Activated T-cell treated with anti-CD3 and anti-CD28 coated beads for 48 hours (primary cell): ENCODE measurements at regions not wholly inside any gene's neighbourhood (a gene's known extent, or its start where the extent isn't known, plus 50 kb on each side); places are given as distances from the start of the nearest gene placed in this dataset.

Source experiments
- DNase-seq: peaks from one replicate; pipeline ENCODE4 v3.0.0-alpha.2; 2020; ENCODE audit warnings: low read depth

DNA sequence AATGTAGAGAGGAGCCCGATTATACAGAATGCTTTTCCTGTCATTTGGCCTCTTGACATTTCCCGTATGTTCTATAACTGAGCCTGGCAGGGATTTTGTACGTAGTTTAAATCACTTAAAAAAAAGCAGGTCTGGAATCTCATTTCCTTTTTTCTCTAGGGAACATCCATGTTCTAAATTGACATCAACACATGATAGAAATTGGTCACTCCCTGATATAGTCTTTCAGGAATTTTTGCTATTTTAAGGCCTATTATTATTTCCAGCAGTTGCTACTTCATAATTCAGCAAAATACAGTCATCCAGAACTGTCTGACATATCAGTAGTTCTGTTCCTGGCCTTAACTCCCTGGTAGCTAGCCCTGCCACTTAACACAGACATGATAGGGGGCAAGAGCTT, 565.7 kb upstream of the ZEB2 start:
- DNase-seq = no peak

DNA sequence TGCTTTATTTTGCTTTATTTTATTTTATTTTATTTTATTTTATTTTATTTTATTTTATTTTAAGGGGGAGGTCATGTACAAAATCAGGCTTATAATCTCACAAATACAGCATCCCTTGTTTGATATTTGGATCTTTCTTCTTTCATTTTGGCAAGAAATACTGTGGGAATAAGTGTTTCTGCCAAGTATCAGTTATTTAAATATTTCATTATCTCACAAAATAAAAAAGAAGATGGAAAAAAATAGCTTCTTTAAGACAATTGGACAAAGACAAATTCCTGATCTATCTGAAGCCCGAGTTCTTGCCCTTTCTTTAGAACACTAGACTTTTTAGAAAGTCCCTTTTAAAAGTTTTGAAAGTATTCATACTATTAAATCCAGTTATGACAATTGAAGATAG, 560.5 kb upstream of the ZEB2 start:
- no peak for DNase-seq

GRCh38 chr2:145079641-145080040, 559.7 kb upstream of the ZEB2 start:
- no peak for DNase-seq

- no peak for DNase-seq
These were observed 559.0 kb upstream of the ZEB2 start for GRCh38 chr2:145078923-145079322.

- no peak for DNase-seq
These were observed 556.2 kb upstream of the ZEB2 start for GRCh38 chr2:145076085-145076484.

DNA sequence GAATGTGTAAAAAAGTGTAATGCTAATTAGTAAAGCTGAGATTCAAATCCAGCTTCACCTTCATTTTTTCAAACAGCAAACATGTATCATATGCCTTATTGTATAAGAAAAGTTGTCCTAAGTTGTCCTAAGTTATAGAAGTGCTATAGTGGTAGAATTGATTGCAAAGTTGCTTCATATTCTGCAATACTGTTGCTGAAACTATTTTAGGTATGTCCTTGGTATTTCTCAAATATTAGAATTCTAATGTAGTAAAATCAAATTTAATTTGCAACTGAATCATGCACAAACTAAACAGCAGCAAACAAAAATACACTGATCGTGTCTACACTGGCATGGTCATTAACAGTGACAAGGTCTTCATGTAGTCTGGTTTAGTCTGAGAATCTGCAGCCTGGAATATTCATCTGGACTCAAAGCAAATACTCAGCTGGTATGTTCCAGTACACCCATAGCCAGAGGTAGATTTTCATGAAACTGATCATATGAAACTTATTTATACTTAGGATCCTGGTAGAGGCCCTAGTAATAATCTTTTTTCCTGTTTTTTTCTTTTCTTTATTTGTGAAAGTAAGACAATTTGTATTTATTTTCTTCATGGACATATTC, 555.6 kb upstream of the ZEB2 start:
- DNase-seq = no peak

- no peak for DNase-seq
These were observed 550.8 kb upstream of the ZEB2 start for GRCh38 chr2:145070703-145071102.

- no peak for DNase-seq
These were observed 548.6 kb upstream of the ZEB2 start for GRCh38 chr2:145068509-145068908.

GRCh38 chr2:145067549-145068030, 547.7 kb upstream of the ZEB2 start:
- DNase-seq = no peak

- DNase-seq = no peak
These were observed 547.1 kb upstream of the ZEB2 start for GRCh38 chr2:145066856-145067548.

- no peak for DNase-seq
These were observed 546.3 kb upstream of the ZEB2 start for GRCh38 chr2:145066151-145066661.

GRCh38 chr2:145065342-145065741, 545.4 kb upstream of the ZEB2 start:
- DNase-seq = no peak

DNA sequence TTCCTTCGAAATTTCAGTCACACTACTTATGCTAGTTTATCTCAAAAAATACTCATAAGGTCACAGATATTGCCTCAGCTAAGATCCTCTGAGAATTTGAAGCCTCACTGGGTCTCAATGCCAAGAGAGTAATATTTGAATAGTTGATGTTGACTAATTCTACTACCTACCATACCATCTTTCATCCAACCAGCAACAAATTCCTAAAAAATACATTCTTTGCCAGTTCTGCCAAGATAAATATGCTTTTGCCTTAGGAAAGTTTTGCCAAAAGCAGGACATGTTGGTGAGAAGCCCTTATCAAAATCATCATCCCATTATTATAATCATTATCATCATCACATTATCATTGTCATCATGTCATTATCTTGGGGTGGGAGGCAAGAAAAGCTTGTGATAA, 544.6 kb upstream of the ZEB2 start:
- DNase-seq = no peak

DNA sequence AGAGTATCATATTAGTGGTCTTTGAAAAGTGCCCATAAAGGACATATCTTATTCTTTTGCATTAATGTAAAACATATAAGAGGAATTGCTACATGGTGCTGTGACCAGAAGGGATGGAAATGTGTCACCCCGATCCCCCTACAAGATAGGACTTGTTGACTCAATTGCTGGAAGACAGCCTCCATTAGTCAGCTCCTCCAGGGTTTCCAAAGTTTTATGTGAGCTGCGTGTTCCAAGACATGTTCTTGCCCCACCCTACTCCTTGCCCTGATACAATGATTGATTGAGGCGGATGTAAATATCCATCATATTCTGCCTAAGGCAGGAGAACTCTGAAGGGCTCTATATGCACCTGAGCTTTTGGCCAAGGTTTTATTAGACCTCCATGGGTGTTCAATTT, 541.0 kb upstream of the ZEB2 start:
- DNase-seq = no peak

- DNase-seq = no peak
These were observed 540.0 kb upstream of the ZEB2 start for GRCh38 chr2:145059914-145060313.

- no peak for DNase-seq
These were observed 539.4 kb upstream of the ZEB2 start for GRCh38 chr2:145059343-145059742.

GRCh38 chr2:145058457-145058856, 538.5 kb upstream of the ZEB2 start:
- no peak for DNase-seq

DNA sequence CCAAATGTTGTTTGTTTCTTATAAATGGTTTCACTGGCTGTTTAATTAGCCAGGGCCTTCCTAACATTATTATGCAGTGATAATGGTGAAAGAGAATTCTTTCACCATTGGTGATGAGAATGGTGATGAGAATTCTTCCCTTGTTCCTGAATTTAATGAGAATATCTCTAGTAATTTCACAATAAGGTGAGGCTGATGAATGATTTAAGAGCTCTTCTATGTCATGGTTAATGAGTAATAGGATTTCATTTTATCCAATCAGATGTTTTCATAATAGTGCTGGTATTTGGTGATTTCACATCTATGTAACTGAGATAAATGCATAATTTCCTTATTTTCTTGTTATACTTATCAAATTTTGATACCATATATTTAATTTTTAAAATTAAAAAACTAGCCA, 535.7 kb upstream of the ZEB2 start:
- no peak for DNase-seq

DNA sequence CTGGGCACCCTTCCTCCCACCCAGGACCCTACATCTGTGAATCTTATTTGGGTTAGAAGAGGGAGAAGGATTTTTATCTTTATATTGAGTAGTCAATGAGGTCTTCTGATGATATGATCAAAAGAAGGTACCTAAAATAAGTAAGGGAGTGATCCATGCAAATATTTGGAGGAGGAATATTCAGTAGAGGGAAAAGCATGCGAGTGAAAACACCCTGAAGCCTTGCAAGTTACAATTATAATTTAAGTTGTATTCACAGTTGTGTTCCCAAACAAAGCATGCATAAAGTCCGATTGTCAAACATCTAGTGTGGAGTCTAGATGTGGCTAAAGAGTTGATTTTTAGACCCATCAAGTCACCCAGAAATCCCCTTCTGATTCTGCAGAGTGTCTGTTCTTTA, 530.2 kb upstream of the ZEB2 start:
- no peak for DNase-seq

DNA sequence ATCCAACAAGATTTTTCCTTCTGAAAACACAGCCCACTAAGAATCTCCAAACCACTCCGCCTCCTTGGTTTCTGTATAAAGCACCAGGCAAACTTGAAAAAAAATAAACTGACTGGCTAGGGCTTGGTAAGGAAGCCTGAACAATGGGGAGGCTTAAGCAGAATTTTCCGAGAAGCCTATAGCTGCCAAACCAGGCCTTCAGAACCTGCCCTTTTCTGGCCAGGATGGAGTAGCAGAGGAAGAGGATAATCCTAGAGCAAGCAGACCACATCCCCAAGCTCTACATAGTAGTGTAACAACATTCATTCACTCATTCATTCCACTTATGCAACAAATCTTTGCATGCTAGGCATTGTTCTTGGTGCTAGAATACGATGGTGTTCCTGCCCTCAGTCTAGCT, 529.6 kb upstream of the ZEB2 start:
- DNase-seq = no peak

- no peak for DNase-seq
These were observed 527.6 kb upstream of the ZEB2 start for GRCh38 chr2:145047554-145047953.

DNA sequence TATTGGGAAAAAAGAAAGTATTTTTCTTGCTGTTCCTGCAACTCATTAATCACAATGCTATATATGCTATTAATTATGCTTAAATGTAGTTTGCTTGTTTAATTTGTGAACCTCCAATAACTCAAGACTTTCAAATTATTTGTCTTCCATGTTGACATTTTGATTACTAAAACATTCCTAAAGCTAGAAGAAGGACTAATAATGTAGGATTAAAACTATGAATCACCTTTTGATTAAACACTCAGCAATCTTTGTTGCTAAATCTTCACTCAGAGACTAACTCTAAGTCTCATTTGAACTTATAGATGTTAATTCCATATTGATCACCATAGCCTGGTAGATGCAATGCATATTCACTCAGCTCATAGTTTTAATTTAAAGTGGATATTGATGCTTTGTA, 524.6 kb upstream of the ZEB2 start:
- DNase-seq = no peak

GRCh38 chr2:145043399-145043834, 523.5 kb upstream of the ZEB2 start:
- no peak for DNase-seq

DNA sequence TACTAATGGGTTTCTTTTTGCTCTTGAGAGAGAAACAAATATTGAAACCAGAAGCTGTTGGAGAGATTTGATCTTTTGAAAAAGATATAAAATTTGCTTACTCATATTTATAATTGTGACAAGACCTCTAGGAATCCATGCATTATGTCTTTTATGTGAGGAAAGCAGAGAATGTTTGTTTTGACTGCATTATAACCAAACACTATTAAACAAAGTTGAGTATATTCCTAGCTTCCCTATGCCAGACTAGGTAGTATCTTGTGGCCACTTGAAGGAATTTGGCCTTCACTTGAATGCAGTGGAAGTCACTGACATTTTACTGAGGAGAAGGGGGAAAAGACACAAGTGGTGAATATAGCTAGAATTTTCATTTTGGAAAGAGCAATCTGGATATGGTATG, 521.8 kb upstream of the ZEB2 start:
- DNase-seq = no peak
